SH-SY5Y (cell line): ENCODE measurements at regions not wholly inside any gene's neighbourhood (a gene's known extent, or its start where the extent isn't known, plus 50 kb on each side); places are given as distances from the start of the nearest gene placed in this dataset.

Experiments used
- GATA2 ChIP-seq: IDR thresholded peaks from 2 replicates; pipeline ENCODE4 v1.6.1; 2011; ENCODE audit warnings: mild to moderate bottlenecking, low read depth, low read length
- GATA3 ChIP-seq: IDR thresholded peaks from 2 replicates; pipeline ENCODE4 v1.6.1; 2011; ENCODE audit warnings: low read depth, mild to moderate bottlenecking, low read length, moderate library complexity

DNA sequence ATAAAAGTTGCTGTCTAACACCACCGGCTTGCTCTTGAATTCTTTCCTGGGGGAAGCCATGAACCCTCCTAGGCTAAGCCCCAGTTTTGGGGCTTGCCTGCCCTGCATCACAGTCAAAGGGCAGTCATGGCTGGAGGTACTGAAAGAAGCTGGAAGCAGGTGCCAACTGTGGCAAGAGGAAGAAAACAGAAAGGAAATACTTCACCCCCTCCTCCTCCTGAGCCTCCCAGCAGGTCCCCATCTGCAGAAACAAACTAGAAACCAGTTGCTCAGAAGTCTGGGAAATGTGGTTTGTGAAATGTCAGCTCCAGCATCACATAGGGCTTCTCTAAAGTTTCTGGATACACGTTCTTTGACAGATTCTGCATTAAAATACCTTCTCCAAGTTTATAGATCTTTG, 150.0 kb upstream of the PSMD7 start:
- no peak for TF ChIP-seq GATA3

DNA sequence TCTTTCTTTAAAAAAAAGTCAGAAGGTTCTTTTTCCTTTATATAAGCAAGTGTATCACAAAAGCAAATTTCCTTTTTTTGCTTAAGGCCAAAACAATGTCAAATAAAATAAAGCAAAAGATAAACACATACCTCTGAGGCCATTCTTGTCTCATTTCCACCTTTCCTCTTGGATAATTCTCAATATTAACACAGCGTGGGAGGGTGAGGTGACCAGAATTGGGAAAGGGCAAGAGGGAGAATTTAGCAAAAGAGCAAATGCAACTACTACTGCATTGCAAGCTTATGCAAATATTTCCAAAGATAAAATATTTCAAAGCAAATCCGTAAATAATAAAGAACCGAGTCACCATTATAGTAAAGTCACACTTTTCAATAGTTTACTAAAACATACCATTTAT, 153.4 kb upstream of the PSMD7 start:
- TF ChIP-seq GATA2 (no peak), GATA3 (no peak)

DNA sequence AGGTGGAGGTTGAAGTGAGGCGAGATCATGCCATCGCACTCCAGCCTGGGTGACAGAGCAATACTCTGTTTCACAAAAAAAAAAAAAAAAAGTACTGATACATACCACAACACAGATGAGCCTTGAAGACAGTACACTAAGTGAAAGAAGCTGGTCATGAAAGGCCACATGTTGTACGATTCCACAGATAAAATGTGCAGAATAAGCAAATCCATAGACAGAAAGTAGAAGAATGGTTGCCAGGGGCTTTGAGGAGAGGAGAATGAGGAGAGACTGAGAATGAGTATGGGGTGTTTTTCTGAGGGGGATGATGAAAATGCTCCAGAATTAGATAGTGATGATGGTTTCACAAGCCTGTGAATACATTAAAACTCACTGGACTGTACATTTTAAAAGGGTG, 155.6 kb upstream of the PSMD7 start:
- TF ChIP-seq GATA3: no peak
- no peak for TF ChIP-seq GATA2

DNA sequence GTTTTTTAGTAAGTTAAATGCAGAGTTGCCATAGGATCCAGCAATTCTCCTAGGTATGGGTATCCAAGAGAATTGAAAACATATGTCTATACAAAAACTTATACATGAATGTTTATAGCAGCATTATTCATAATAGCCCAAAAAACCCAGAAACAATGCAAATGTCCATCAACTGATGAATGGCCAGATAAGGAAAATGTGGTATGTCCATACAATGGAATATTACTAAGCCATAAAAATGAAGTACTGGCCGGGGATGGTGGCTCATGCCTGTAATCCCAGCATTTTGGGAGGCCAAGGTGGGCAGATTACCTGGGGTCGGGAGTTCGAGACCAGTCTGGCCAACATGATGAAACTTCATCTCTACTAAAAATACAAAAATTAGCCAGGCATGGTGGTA, 156.1 kb upstream of the PSMD7 start:
- TF ChIP-seq GATA2 (no peak), GATA3 (no peak)

GRCh38 chr16:74123826-74124225, 172.8 kb upstream of the PSMD7 start:
- TF ChIP-seq GATA2 (no peak), GATA3 (no peak)

DNA sequence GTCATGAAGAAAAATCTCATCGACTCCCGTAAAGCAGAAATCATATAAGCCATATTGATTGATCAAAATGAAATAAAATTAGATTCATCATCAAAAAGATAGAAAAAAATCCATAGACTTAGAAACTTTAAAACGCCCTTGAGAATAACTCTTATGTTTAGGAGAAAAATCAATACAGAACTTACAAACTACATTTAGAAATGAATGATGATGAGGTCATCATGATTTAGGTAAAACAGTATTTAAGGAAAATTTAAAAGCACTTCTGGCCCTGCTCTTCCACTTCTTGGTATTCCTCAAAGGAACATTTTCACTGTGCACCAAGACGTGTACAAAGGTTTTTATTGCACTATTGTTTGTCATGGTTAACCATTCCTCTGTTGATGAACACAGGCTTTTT, 173.4 kb upstream of the PSMD7 start:
- TF ChIP-seq GATA2 (no peak), GATA3 (no peak)

- TF ChIP-seq GATA3 (no peak), GATA2 (no peak)
Observed at GRCh38 chr16:74117798-74118197, 178.8 kb upstream of the PSMD7 start.

- TF ChIP-seq GATA2 (peak; percentile 26; the same call in 1 of the 2 replicates), GATA3 (peak; percentile 59)
Observed at GRCh38 chr16:74113545-74113944, 183.1 kb upstream of the PSMD7 start.

DNA sequence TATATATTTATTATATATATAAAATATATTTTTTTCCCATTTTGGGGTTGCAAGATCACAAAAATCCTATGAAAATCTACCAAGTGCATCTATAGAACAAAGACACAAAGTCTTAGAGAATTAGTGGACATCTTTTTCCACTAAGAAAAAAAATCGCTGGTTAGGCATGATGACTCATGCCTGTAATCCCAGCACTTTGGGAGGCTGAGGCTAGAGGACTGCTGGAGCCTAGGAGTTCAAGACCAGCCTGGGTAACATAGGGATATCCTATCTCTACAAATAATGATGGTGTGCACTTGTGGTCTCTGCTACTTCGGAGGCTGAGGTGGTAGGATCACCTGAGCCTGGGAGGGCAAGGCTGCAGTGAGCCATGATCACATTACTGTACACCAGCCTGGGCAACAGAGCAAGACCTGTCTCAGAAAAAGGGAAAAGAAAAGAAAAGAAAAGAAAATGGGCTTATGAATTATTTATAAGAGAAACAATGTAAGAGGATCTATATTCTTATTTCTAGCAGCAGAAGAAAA, 185.1 kb upstream of the PSMD7 start:
- TF ChIP-seq GATA3 (no peak), GATA2 (no peak)

DNA sequence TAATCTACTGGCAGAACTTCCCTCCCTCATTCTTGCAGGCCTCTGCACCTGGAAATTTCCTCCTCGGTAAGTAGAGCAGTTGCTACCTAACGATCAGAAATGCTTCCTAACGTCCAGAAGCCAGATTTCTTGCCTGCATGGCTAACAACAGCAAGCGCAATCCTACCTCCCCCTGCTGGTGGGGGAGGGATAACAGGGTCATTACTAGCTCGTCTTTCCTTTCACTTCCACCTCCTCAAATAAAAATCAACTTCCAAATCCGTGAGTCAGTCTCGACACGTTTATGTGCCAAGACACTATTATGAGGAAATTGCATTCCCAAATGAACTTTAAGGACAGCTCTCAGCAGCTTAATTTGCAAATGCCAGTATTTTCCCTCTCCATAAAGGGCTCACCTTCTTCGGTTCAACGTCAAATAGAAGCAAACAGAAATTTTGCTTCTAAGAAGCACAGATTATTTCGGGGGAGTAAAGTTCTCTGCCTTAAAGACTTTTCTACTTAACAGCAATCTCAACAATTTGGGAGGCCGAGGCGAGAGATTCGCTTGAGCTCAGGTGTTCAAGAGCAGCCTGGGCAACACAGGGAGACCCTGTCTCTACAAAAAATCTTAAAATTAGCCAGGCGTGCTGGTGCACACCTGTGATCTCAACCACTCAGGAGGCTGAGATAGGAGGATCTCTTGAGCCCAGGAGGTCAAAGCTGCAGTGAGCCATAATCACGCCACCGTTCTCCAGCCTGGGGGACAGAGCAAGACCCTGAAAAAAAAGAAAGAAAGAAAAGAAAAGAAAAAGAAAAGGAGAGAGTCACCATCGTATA, 188.6 kb upstream of the PSMD7 start:
- TF ChIP-seq GATA2 (no peak), GATA3 (no peak)

- TF ChIP-seq GATA3 (no peak), GATA2 (no peak)
Observed at GRCh38 chr16:74104022-74104421, 192.6 kb upstream of the PSMD7 start.

- TF ChIP-seq GATA2 (no peak), GATA3 (no peak)
Observed at GRCh38 chr16:74101379-74102137, 195.1 kb upstream of the PSMD7 start.

GRCh38 chr16:74100395-74101326, 196.0 kb upstream of the PSMD7 start:
- TF ChIP-seq GATA2: peak; percentile 91
- TF ChIP-seq GATA3: peak; percentile 87

- TF ChIP-seq GATA3 (no peak), GATA2 (no peak)
Observed at GRCh38 chr16:74099530-74099929, 197.1 kb upstream of the PSMD7 start.

- TF ChIP-seq GATA3: no peak
- TF ChIP-seq GATA2: no peak
Observed at GRCh38 chr16:74094962-74095361, 201.7 kb upstream of the PSMD7 start.
